ENCODE measurements at regions not wholly inside any gene's neighbourhood (a gene's known extent, or its start where the extent isn't known, plus 50 kb on each side); places are given as distances from the start of the nearest gene placed in this dataset.

GRCh38 chr10:129325893-129326292, 141.1 kb upstream of the MGMT start:
- no peak overlapping the region for H3K27ac ChIP-seq (ENCODE audit: low read depth in 1 of 2, low read length in 1 of 2)
- WGBS, 2 donors = 84 to 89% methylated on average over 2 of the region's 2 CpGs
- H3K27me3 ChIP-seq (ENCODE audit: control insufficient read depth in 3 of 3, insufficient read depth in 3 of 3, low read length in 2 of 3) = peaks cover 0 to 20% (median 10%) of the 10 kb centered on the region in 3 donors
- H3K4me3 ChIP-seq = no peak overlapping the region
- H3K36me3 ChIP-seq (ENCODE audit: control insufficient read depth in 4 of 4, insufficient read depth in 4 of 4, low read length in 4 of 4) = no peaks in the 10 kb centered on the region
- no peak for TF ChIP-seq CTCF (IDR thresholded peaks at IDR 0.05; ENCODE audit: control extremely low read depth, extremely low read depth)
- ATAC-seq (ENCODE audit: insufficient read depth, low FRiP score) (no peak), DNase-seq (no peak)
- no peaks in the 10 kb centered on the region for H3K4me1 ChIP-seq (ENCODE audit: control insufficient read depth in 5 of 5, insufficient read depth in 5 of 5, low read length in 5 of 5)
- no peak overlapping the region for H3K9ac ChIP-seq (ENCODE audit: insufficient read depth in 1 of 2, low read length in 2 of 2)
- H3K9me3 ChIP-seq (ENCODE audit: control insufficient read depth in 4 of 4, insufficient read depth in 3 of 4, low read length in 3 of 4) = no peaks in the 10 kb centered on the region

GRCh38 chr10:129328546-129328945, 138.5 kb upstream of the MGMT start:
- ATAC-seq (ENCODE audit: insufficient read depth, low FRiP score) (no peak), DNase-seq (no peak)
- no peak overlapping the region for H3K4me3 ChIP-seq
- H3K27ac ChIP-seq (ENCODE audit: low read depth in 1 of 2, low read length in 1 of 2) = no peak overlapping the region
- H3K9me3 ChIP-seq (ENCODE audit: control insufficient read depth in 4 of 4, insufficient read depth in 3 of 4, low read length in 3 of 4) = no peaks in the 10 kb centered on the region
- WGBS, 2 donors = 67 to 80% methylated on average over 2 of the region's 2 CpGs
- H3K4me1 ChIP-seq (ENCODE audit: control insufficient read depth in 5 of 5, insufficient read depth in 5 of 5, low read length in 5 of 5) = no peaks in the 10 kb centered on the region
- H3K27me3 ChIP-seq (ENCODE audit: control insufficient read depth in 3 of 3, insufficient read depth in 3 of 3, low read length in 2 of 3) = peaks cover 2 to 22% (median 4%) of the 10 kb centered on the region in 3 donors
- no peak for TF ChIP-seq CTCF (IDR thresholded peaks at IDR 0.05; ENCODE audit: control extremely low read depth, extremely low read depth)
- no peaks in the 10 kb centered on the region for H3K36me3 ChIP-seq (ENCODE audit: control insufficient read depth in 4 of 4, insufficient read depth in 4 of 4, low read length in 4 of 4)
- no peak overlapping the region for H3K9ac ChIP-seq (ENCODE audit: insufficient read depth in 1 of 2, low read length in 2 of 2)

- no peak for ATAC-seq (ENCODE audit: insufficient read depth, low FRiP score)
- 89 to 91% methylated on average over 17 of the region's 17 CpGs for WGBS, 2 donors
- Histone ChIP-seq H3K9ac (ENCODE audit: insufficient read depth in 1 of 2, low read length in 2 of 2) (no peak overlapping the region), H3K27me3 (ENCODE audit: control insufficient read depth in 3 of 3, insufficient read depth in 3 of 3, low read length in 2 of 3) (peaks cover 0 to 20% (median 4%) of the 10 kb centered on the region in 3 donors), H3K27ac (ENCODE audit: low read depth in 1 of 2, low read length in 1 of 2) (no peak overlapping the region), H3K9me3 (ENCODE audit: control insufficient read depth in 4 of 4, insufficient read depth in 3 of 4, low read length in 3 of 4) (no peaks in the 10 kb centered on the region), H3K36me3 (ENCODE audit: control insufficient read depth in 4 of 4, insufficient read depth in 4 of 4, low read length in 4 of 4) (no peaks in the 10 kb centered on the region), H3K4me1 (ENCODE audit: control insufficient read depth in 5 of 5, insufficient read depth in 5 of 5, low read length in 5 of 5) (no peaks in the 10 kb centered on the region), H3K4me3 (no peak overlapping the region)
- DNase-seq = no peak
- TF ChIP-seq CTCF (IDR thresholded peaks at IDR 0.05; ENCODE audit: control extremely low read depth, extremely low read depth) = no peak
Observed at GRCh38 chr10:129329385-129330055, 137.5 kb upstream of the MGMT start.

- H3K27me3 ChIP-seq (ENCODE audit: control insufficient read depth in 3 of 3, insufficient read depth in 3 of 3, low read length in 2 of 3) = peaks cover 0 to 18% (median 4%) of the 10 kb centered on the region in 3 donors
- WGBS, 2 donors = 34 to 61% methylated on average over 4 of the region's 4 CpGs
- no peak for ATAC-seq (ENCODE audit: insufficient read depth, low FRiP score)
Observed at GRCh38 chr10:129330211-129330610, 136.8 kb upstream of the MGMT start.

More at GRCh38 chr10:129330211-129330610, 136.8 kb upstream of the MGMT start:
- TF ChIP-seq CTCF (IDR thresholded peaks at IDR 0.05; ENCODE audit: control extremely low read depth, extremely low read depth) = no peak
- H3K4me1 ChIP-seq (ENCODE audit: control insufficient read depth in 5 of 5, insufficient read depth in 5 of 5, low read length in 5 of 5) = no peaks in the 10 kb centered on the region
- H3K27ac ChIP-seq (ENCODE audit: low read depth in 1 of 2, low read length in 1 of 2) = no peak overlapping the region
- DNase-seq = no peak
- H3K4me3 ChIP-seq = no peak overlapping the region
- H3K9me3 ChIP-seq (ENCODE audit: control insufficient read depth in 4 of 4, insufficient read depth in 3 of 4, low read length in 3 of 4) = no peaks in the 10 kb centered on the region
- H3K36me3 ChIP-seq (ENCODE audit: control insufficient read depth in 4 of 4, insufficient read depth in 4 of 4, low read length in 4 of 4) = no peaks in the 10 kb centered on the region
- H3K9ac ChIP-seq (ENCODE audit: insufficient read depth in 1 of 2, low read length in 2 of 2) = no peak overlapping the region

Data from lung (tissue), 11 donors.